GM13976 (cell line): ENCODE measurements at regions not wholly inside any gene's neighbourhood (a gene's known extent, or its start where the extent isn't known, plus 50 kb on each side); places are given as distances from the start of the nearest gene placed in this dataset.

Experiments
- DNase-seq: peaks from one replicate; pipeline ENCODE4 v3.0.0; 2012; ENCODE audit warnings: low spot score
- CTCF ChIP-seq: IDR thresholded peaks from 2 replicates; pipeline ENCODE4 v1.5.1; 2012; ENCODE audit warnings: borderline replicate concordance, mild to moderate bottlenecking; ENCODE audit not compliant: insufficient read depth; ENCODE audit errors: extremely low read depth, missing control alignments, control extremely low read depth
- in situ Hi-C: fragments of 300-500 bp; cut with MboI; formaldehyde crosslinking; loops from one replicate; pipeline ENCODE4 v1.12.0; 2022; ENCODE audit warnings: low sequenced_read_pairs, mixed read lengths, inconsistent platforms; ENCODE audit not compliant: unreplicated experiment

GRCh38 chr6:44593539-44593944 is 206.0 kb downstream of the CDC5L start:
- peak; percentile 59 for DNase-seq
- no peak for TF ChIP-seq CTCF
- in situ Hi-C loops: no loop called here

- TF ChIP-seq CTCF: no peak
- DNase-seq: no peak
- in situ Hi-C loops: no loop called here
These were observed 207.0 kb downstream of the CDC5L start for GRCh38 chr6:44594481-44594880.

- TF ChIP-seq CTCF: no peak
- in situ Hi-C loops: no loop called here
- no peak for DNase-seq
These were observed 211.2 kb downstream of the CDC5L start for GRCh38 chr6:44598679-44599078.

GRCh38 chr6:44599672-44600071 is 212.2 kb downstream of the CDC5L start:
- TF ChIP-seq CTCF: no peak
- in situ Hi-C loops: no loop called here

GRCh38 chr6:44603044-44603686 is 215.7 kb downstream of the CDC5L start:
- in situ Hi-C loops: no loop called here
- DNase-seq: no peak
- TF ChIP-seq CTCF: no peak

More at GRCh38 chr6:44599672-44600071, 212.2 kb downstream of the CDC5L start:
- no peak for DNase-seq

GRCh38 chr6:44606504-44606903 is 219.0 kb downstream of the CDC5L start:
- DNase-seq: no peak
- in situ Hi-C loops: no loop called here
- TF ChIP-seq CTCF: no peak
